GM12865 (cell line): ENCODE measurements at regions not wholly inside any gene's neighbourhood (a gene's known extent, or its start where the extent isn't known, plus 50 kb on each side); places are given as distances from the start of the nearest gene placed in this dataset.

ENCODE experiments used
- DNase-seq: peaks from one replicate; pipeline ENCODE4 v3.0.0; 2010; ENCODE audit warnings: low read depth
- H3K4me3 ChIP-seq: 2 replicates; pipeline ENCODE4 v1.5.1; 2011; ENCODE audit warnings: mild to moderate bottlenecking, low read depth, low read length, control low read depth
- CTCF ChIP-seq: IDR thresholded peaks from 2 replicates; pipeline ENCODE4 v1.5.1; 2011; ENCODE audit warnings: low read length, control low read depth, low read depth, inconsistent platforms; ENCODE audit not compliant: insufficient read depth; ENCODE audit errors: missing control alignments

- no peak overlapping the region for H3K4me3 ChIP-seq
- TF ChIP-seq CTCF: no peak
- DNase-seq: no peak
Measured at GRCh38 chr12:126019385-126019784, 954.1 kb downstream of the AACS start.

GRCh38 chr12:126021675-126022074 lies 956.4 kb downstream of the AACS start:
- TF ChIP-seq CTCF: no peak
- no peak overlapping the region for H3K4me3 ChIP-seq
- no peak for DNase-seq

GRCh38 chr12:126027825-126028224 lies 962.6 kb downstream of the AACS start:
- TF ChIP-seq CTCF: no peak
- no peak for DNase-seq
- H3K4me3 ChIP-seq: no peak overlapping the region

GRCh38 chr12:126030573-126030972 lies 965.3 kb downstream of the AACS start:
- H3K4me3 ChIP-seq: no peak overlapping the region
- no peak for TF ChIP-seq CTCF
- peak; percentile 44 for DNase-seq

GRCh38 chr12:126033751-126034150 lies 968.5 kb downstream of the AACS start:
- TF ChIP-seq CTCF: no peak
- H3K4me3 ChIP-seq: no peak overlapping the region
- no peak for DNase-seq

GRCh38 chr12:126036348-126036747 lies 971.1 kb downstream of the AACS start:
- TF ChIP-seq CTCF: no peak
- DNase-seq: no peak

GRCh38 chr12:126038434-126038833 lies 973.2 kb downstream of the AACS start:
- no peak for TF ChIP-seq CTCF
- H3K4me3 ChIP-seq: no peak overlapping the region
- DNase-seq: no peak

More at GRCh38 chr12:126036348-126036747, 971.1 kb downstream of the AACS start:
- H3K4me3 ChIP-seq: no peak overlapping the region
